ENCODE measurements at regions not wholly inside any gene's neighbourhood (a gene's known extent, or its start where the extent isn't known, plus 50 kb on each side); places are given as distances from the start of the nearest gene placed in this dataset.

GRCh38 chr22:25388415-25388814 is 169.0 kb downstream of the CRYBB2 start:
- Mint-ChIP-seq H3K27ac (no peak overlapping the region), H3K4me3 (no peak overlapping the region), H3K27me3 (ENCODE audit: low read depth) (no peaks in the 10 kb centered on the region), H3K9me3 (no peaks in the 10 kb centered on the region), H3K4me1 (peaks cover 13% of the 10 kb centered on the region), H3K36me3 (no peaks in the 10 kb centered on the region)
- TF ChIP-seq CTCF (IDR thresholded peaks at IDR 0.05; ENCODE audit: unreplicated experiment): no peak
- no peak for DNase-seq (ENCODE audit: low spot score in 2 of 2, unreplicated experiment in 2 of 2)

- H3K4me3 Mint-ChIP-seq: no peak overlapping the region
- H3K4me1 Mint-ChIP-seq: peaks cover 13% of the 10 kb centered on the region
- H3K36me3 Mint-ChIP-seq: no peaks in the 10 kb centered on the region
- DNase-seq (ENCODE audit: low spot score in 2 of 2, unreplicated experiment in 2 of 2): no peak
- TF ChIP-seq CTCF (IDR thresholded peaks at IDR 0.05; ENCODE audit: unreplicated experiment): no peak
- no peaks in the 10 kb centered on the region for H3K9me3 Mint-ChIP-seq
- H3K27me3 Mint-ChIP-seq (ENCODE audit: low read depth): no peaks in the 10 kb centered on the region
- H3K27ac Mint-ChIP-seq: no peak overlapping the region
These were observed 169.6 kb downstream of the CRYBB2 start for GRCh38 chr22:25388866-25389540.

- TF ChIP-seq CTCF (IDR thresholded peaks at IDR 0.05; ENCODE audit: unreplicated experiment): no peak
- H3K27me3 Mint-ChIP-seq (ENCODE audit: low read depth): no peaks in the 10 kb centered on the region
- no peak overlapping the region for H3K4me3 Mint-ChIP-seq
- no peaks in the 10 kb centered on the region for H3K9me3 Mint-ChIP-seq
- H3K27ac Mint-ChIP-seq: no peak overlapping the region
- peaks cover 13% of the 10 kb centered on the region for H3K4me1 Mint-ChIP-seq
- no peaks in the 10 kb centered on the region for H3K36me3 Mint-ChIP-seq
- DNase-seq (ENCODE audit: low spot score in 2 of 2, unreplicated experiment in 2 of 2): no peak
These were observed 170.1 kb downstream of the CRYBB2 start for GRCh38 chr22:25389541-25389919.

- no peak for DNase-seq (ENCODE audit: low spot score in 2 of 2, unreplicated experiment in 2 of 2)
- Mint-ChIP-seq H3K36me3 (no peaks in the 10 kb centered on the region), H3K27me3 (ENCODE audit: low read depth) (no peaks in the 10 kb centered on the region), H3K4me3 (no peak overlapping the region), H3K27ac (no peak overlapping the region), H3K4me1 (peaks cover 13% of the 10 kb centered on the region), H3K9me3 (no peaks in the 10 kb centered on the region)
- no peak for TF ChIP-seq CTCF (IDR thresholded peaks at IDR 0.05; ENCODE audit: unreplicated experiment)
These were observed 171.1 kb downstream of the CRYBB2 start for GRCh38 chr22:25390297-25391240.

- H3K27ac Mint-ChIP-seq: no peak overlapping the region
- H3K36me3 Mint-ChIP-seq: peaks cover 2% of the 10 kb centered on the region
- DNase-seq (ENCODE audit: low spot score in 2 of 2, unreplicated experiment in 2 of 2): no peak
- no peaks in the 10 kb centered on the region for H3K27me3 Mint-ChIP-seq (ENCODE audit: low read depth)
- H3K4me1 Mint-ChIP-seq: peaks cover 2% of the 10 kb centered on the region
- H3K9me3 Mint-ChIP-seq: peaks cover 6% of the 10 kb centered on the region
- TF ChIP-seq CTCF (IDR thresholded peaks at IDR 0.05; ENCODE audit: unreplicated experiment): no peak
- no peak overlapping the region for H3K4me3 Mint-ChIP-seq
These were observed 171.9 kb upstream of the GRK3 start for GRCh38 chr22:25392584-25392983.
